T-helper 9 cell (primary cell): ENCODE measurements at regions not wholly inside any gene's neighbourhood (a gene's known extent, or its start where the extent isn't known, plus 50 kb on each side); places are given as distances from the start of the nearest gene placed in this dataset.
"Not testable (repeated sequence)": the region's sequence is repeated elsewhere in the genome, so short reads cannot be mapped to it uniquely, and the experiment has no call there.

ENCODE experiments used
- DNase-seq: peaks from one replicate; pipeline ENCODE4 v3.0.0-alpha.2; 2020

DNA sequence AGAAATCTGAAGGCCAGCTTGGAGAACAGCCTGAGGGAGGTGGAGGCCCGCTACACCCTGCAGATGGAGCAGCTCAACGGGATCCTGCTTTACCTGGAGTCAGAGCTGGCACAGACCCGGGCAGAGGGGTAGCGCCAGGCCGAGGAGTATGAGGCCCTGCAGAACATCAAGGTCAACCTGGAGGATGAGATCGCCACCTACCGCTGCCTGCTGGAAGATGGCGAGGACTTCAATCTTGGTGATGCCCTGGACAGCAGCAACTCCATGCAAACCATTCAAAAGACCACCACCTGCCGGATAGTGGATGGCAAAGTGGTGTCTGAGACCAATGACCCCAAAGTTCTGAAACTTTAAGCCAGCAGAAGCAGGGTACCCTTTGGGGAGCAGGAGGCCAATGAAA lies 318.4 kb downstream of the ZFHX3 start:
- DNase-seq, result not testable (repeated sequence)

DNA sequence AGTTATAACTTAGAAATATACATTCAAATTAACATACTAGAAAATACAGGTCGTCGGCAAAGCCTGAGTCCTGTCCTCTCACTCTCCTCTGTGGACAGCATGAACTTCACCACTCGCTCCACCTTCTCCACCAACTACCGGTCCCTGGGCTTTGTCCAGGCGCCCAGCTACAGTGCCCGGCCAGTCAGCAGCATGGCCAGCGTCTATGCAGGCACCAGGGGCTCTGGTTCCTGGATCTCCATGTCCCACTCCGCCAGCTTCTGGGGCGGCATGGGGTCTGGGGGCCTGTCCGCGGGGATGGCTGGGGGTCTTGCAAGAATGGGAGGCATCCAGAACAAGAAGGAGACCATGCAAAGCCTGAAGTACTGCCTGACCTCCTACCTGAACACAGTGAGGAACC lies 319.4 kb downstream of the ZFHX3 start:
- DNase-seq, result no peak

DNA sequence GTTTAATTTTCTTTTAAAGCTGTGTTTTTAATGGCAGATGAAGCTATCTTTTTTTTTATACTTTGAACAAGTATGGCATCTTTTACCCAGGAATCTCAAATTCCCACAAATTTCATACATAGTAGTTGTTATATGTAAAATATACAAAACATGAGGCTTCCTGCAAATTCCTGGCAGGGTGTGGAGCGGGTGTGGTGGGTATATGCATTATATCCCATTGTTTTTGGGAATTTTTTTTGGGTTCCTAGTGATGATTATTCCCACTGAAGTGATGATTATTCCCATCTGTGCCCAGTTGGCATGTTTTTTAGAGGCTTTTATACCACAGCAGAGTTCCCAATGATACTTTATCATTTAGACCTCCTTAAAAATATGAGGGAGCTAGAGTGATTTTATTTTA lies 320.4 kb downstream of the ZFHX3 start:
- DNase-seq, result no peak

DNA sequence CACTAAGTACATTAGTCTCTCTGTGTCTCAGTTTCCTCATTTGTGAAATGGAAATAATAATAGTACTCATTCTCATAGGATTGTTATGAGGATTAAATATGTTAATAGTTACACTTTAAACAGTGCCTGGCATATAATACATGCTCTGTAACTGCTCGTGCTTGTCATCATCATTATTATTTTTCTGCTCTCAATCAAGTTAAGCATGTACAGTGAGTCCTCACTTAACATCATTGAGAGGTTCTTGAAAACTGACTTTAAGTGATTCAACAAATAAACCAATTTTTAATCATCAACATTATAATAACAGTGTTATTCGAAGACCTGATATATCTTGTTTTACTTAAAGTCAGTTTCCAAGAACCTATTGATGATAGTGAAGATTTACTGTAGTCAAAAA lies 322.3 kb downstream of the ZFHX3 start:
- DNase-seq, result no peak

DNA sequence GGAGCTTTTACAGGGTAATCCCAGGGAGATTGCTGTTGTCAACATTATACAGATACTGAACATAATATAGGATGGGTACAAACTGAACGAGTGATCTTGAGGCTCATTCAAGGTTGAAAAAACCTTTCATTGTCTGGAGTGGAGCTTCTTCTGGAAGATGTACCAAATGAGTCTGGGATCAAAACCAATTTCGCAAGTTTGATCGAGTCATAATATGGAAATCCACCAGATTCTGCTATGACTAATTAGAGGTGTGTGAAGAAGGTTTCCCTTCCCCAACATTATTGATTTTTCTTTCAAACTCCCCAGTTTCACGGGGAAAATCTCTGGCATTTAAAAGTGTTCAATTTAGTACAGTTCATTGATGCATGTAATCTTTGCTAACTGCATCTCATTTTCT lies 324.1 kb downstream of the ZFHX3 start:
- DNase-seq, result no peak

DNA sequence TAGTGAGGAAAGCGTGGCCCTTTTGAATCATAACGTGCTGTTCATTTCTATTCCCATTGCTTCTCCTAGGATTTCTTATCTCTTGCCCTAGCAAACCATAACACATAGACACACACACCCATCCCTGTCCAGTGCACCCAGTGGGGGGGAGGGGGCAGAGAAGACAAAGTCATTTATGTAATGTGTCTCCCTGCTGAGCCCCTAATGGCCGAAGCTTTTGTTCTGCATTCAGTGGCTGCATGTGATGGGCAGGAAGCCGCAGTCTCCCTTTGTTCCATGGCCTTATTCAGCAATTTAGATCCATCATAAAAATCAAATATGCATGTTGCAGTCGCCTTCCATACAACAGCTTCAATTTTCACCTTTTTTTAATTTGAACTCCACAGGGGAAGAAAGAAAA lies 325.4 kb downstream of the ZFHX3 start:
- DNase-seq, result no peak

DNA sequence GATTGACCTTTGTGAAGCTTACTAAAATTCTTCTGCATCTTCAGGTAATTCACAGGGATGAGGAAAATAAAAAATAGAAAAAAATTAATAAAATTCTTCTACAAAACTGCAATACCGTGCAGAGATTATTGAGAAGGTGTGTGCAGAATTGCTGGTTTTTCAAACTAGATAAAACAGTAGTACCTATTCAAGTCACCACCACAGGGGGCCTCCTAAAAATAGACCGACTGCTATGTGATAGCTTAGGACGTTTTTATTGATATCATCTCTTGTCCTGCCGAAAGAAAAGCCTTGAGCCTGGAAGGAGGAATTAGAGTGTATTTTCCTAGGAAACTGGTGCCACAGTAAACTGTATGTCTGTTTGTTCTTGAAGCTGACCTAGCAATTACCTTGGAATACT lies 325.9 kb downstream of the ZFHX3 start:
- DNase-seq, result no peak

DNA sequence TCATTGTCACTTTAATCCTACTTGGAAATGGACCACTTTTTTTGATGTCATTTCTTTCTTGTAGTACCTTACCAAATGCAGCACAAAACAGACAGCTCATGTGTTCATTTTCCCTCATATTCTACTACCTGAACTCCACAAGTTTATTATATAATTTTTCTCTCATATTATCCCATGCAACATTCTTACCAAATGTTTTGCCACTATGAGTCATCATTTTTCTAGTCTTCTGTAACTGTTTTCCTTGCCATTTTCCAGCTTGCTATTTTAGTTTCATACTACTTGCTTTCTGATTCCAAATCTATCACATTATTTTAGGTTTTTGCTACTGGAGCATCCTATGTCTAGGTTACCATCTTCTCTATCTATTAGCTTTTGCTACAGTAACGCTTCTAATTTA lies 332.7 kb downstream of the ZFHX3 start:
- no peak for DNase-seq

DNA sequence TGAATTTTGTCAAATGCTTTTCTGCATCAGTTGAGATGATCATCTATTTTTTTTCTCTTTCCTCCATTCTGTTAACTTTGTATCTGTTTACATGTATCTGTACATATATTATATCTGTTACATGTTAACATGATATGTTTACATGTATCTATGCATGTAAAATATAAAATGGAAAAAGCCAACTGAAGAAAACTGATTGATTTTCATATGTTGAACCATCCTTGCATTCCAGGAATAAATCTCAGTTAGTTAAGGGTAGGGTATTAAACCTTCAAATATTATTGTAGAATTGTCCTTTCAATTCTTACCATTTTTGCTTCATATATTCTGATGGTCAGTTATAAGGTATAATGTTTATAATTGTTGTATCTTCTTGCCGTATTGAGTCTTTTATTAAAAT lies 336.1 kb downstream of the ZFHX3 start:
- DNase-seq, result no peak

DNA sequence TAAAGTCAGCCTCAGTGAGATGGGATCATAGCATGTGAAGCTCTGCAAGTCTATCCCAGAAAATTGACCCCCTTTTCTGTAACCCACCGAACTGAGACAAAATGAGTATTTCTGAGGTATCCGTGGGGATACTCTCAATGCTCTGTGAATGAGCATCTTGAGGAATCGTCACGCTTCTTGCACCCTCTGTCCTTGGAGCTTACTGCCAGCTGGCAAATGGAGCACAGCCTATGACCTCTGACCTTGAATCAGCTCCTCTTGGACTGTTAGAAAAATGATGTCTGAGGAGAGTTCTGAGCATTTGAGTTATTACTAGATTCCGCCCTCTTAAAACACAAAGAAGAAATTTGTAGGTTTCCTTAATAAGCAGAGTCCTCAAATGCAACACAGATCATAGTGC lies 342.1 kb downstream of the ZFHX3 start:
- DNase-seq, result no peak

DNA sequence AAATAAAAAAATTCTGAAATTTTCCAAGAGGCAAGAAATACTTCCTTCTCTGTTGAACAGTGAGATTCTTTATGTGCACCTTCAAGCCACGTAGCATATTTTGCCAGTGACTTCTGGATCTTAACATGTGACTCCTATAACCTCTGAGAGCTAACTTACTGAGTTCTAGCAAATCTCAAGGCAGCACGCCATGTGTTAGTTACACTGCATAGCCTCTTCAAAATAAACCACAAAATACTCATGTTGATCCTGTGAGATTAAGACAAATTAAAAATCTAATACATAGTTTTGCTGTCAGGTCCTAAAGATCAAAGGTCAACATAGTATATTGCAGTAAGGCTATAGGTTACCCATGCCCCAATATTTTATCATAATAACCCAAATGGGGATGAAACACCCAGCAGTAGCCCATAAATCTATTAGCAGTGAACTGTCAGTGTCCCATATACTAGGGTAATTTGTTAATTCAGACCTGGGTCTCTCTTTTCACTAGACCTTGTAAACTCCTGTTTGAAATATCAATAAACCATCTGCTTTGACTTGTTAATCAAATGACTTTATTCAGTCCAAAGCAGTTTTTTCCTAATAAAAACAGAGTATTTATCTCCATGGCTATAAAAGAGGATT lies 343.1 kb downstream of the ZFHX3 start:
- DNase-seq, result no peak

DNA sequence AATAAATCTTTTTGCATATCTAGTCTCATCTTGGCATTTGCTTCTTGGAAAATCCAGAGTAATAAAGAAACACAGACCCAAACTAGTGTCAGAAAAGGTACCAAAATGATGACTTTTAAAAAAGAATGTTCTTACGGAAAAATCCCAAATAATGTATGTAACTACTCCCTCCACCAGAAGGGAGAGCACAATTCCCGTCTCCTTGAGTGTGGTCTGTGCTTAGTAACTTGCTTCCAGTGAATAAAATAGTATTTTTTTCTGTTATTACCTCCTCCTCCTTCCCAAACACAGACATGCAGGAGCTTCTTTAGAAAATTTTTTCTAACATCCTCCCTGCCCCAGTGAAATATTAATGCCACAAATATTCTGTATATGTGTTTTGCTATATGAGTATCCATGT lies 358.1 kb downstream of the ZFHX3 start:
- no peak for DNase-seq

DNA sequence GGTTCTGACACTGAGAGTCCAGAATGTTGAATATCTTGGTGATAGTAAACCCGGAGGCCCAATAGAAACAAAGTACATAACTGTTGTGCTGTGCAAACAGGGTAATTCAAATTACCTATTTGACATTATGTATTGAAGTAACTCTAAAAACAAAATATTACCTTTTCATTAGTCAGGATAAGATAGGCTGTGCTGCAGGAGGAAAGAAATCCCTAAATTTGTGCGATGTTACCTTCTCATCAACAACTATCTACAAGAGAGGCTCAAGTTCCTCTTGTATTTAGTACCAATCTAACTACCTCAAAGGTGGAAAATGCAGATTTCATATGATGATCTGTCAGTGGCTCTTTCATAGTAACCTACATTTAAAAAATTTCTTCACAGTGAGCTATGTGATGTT lies 367.2 kb downstream of the ZFHX3 start:
- no peak for DNase-seq

DNA sequence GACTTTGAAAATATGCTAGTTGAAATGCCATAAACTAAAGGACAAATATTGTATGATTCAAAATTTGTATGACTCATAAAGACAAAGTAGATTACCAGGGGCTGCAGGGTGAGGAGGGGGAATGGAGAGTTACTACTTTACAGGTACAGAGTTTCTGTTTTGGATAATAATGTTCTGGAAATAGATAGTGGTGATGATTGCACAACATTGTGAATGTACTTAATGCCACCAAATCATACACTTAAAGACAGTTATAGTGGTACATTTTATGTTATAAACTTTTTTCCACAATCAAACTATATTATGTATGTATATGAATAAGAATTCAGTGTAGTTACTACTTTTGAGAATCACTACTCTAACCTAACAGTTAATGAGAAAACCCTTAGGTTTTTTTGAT lies 368.1 kb downstream of the ZFHX3 start:
- DNase-seq, result no peak

DNA sequence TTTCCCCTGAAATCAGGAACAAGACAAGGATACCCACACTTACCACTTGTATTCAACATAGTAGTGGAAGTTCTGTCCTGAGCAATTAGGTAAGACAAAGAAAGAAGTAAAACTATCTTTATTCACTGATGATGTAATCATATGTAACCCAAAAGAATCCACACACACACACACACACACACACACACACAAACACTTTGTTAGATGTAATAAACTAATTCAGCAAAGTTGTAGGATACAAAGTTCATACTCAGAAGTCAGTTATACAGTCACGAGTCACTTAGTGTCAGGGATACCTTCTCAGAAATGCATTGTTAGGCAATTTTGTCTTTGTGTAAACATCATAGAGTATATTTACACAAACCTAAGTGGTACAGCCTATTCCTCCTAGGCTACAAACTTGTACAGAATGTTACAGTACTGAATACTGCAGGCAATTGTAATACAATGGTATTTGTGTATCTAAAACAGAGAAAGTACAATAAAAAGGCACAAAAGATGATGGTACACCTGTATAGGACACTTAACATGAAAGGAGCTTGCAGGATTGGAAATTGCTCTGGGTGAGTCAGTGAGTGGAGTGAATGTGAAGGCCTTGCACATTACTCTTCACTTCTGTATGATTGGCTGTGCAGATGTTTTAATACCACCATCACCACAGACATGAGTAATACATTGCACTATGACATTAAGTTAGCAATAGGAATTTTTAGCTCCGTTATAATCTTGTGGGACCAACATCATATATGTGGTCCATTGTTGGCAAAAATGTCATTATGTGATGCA lies 370.1 kb downstream of the ZFHX3 start:
- DNase-seq, result no peak

DNA sequence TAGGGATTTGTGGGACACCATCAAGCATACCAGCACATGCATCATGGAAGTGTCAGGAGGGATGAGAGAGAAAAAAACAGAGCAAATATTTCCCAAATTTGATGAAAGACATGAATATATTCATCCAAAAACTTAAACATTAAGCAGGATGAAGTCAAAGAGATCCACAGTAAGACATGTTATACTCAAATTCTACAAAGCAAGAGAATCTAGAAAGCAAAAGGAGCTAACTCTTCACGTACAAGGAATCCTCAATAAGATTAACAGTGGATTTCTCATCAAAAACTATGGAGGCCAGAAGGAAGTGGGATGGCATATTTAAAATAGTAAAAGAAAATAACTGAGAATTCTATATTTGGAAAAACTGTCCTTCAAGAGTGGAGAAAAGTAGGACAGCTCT lies 374.8 kb downstream of the ZFHX3 start:
- no peak for DNase-seq

DNA sequence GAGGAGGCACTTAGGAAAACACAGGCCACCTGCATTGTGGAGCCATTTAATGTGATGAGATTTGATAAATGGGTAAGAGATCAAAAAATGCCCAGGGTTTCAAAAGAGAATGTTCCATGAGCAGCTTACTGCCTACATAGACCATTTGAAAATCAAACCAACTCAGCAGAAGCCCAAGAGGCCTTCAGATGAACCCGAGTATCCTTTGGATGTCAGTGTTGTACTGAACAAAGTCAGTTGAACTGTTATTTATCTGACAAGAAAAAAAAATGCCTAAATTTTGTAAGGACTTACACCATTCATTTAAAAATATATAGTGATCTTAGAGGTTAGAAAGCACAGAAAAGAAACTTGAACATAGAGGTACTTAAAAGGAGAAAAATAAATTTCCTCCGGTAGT lies 381.7 kb downstream of the ZFHX3 start:
- no peak for DNase-seq

DNA sequence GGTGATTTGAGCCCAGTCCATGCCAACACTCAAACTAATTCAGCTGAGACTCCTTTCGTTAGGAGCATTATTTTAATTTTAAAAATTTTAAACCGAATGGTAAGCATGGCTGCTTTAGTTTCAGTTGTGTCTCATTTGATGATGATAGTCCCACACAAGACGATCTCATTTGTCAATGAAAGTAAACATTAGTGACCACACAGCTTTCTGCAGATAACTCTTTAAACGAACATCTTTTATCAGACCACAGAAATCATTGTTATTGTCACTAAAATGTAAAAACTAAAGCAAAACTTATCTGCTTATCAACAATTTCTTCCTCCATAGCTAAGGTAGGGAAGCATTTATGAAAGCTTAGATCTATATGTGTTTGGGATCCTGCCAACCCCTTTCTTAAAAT lies 382.2 kb downstream of the ZFHX3 start:
- no peak for DNase-seq

DNA sequence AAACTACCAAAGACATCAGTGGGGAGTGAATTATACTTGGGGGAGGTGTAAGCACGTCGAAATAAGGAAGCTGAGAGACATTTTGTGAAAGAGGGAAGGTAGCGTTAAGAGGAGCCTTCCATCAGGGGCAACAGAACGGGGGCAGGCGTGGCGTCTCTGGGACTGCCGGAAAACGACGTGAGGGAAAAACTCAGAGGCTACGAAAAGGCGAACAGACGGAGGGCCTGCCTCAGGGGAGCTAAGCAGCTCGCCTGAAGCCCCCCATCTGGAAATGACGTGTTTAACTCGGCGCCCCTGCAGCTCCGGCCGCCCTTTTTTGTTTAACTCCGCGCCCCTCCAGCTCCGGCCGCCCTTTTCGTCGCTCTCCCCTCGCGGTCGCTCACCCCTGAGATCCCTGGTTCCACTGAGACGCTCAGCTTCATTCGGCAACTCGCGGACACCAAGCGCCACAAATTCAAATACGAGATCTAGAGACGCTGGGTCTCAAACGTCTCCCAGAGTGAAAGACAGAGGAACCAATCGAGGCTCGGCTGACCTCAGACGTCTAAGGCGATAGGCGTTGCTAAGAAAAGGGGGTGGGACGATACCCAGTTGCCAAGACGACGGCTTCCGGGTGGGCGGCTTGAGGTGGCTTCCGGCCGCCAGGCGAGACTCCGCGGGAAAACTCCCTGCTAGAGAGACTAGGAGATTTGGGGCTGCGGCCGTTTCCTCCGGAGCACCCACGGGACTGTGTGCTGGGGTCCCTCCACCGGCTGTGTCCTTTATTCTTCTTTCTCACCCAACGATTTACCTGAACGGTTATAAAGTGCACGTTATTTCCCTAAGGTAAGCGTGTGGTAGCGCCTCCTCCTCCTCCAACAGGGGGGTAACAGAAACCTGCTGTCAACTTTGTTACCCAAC lies 383.2 kb downstream of the ZFHX3 start:
- DNase-seq, result peak; percentile 88

DNA sequence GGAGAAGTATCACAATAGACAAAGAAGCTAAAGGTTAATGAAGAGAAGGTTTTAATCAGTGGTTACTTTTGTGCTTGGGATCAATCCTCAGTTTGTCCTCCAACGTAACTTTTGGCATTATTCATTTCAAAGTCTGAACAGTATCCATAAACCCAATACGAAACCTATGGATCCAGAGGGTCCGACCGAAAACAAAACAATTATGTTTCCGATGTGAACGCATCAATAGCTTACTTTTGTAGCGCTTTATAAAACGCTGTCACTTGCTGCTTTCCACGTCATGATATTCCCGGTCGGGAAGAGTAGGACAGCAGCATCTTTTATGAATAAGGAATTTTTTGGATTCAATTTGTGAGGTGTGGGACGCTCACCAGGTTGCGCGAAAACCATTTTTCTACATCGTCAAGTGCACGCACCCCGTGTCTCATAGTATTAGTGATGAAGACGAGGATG lies 383.8 kb downstream of the ZFHX3 start:
- no peak for DNase-seq

DNA sequence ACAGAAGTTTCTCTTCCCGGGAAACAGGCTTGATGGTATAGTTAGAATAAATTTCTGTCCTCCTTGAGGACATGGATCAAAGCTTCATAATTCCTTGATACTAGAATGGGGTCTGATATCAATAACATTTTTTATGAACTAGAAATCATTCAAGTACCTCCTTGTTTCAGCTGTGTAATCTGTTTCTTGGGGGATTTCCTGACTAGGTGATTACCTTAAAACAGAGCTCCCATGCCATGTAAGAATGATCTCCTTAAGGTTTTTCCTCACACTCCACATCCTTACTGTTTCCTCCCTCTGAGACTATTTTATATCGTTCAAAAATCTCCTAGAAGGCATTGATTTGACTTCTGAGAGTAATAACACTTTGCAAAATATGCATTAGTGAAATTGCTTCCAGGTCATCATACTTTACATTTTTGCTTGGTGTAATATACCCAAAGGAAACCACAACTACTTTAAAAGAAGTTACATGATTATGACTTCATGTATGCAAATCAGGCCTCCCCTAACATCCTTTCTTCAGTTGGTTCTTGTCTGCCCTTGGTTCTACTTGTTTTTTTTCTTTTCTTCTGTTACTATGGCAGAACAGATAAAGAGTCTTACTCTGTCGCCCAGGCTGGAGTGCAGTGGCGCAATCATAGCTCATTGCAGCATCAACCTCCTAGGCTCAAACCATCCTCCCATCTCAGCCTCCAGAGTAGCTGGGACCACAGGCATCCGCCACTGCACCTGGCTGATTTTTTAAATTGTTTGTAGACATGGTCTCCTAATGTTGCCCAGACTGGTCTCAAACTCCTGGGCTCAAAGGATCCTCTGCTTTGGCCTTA lies 388.8 kb downstream of the ZFHX3 start:
- no peak for DNase-seq

DNA sequence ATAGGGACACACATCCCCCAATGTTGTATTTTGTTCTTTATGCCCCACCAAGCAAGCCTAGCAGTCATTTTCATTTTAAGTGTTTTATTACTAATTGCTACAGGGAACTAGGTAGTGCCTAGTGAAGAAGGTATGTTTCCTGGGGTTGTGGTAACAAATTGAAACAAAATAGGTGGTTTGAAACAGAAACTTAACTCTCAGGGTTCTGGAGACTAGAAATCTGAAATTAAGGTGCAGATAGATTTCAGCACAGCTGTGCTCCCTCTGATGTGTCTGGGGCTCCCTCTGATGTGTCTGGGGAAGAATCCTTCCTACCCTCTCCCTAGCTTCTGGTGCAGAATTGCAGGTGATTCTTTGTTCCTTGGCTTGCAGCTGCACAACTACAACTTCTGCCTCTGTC lies 390.1 kb downstream of the ZFHX3 start:
- no peak for DNase-seq

DNA sequence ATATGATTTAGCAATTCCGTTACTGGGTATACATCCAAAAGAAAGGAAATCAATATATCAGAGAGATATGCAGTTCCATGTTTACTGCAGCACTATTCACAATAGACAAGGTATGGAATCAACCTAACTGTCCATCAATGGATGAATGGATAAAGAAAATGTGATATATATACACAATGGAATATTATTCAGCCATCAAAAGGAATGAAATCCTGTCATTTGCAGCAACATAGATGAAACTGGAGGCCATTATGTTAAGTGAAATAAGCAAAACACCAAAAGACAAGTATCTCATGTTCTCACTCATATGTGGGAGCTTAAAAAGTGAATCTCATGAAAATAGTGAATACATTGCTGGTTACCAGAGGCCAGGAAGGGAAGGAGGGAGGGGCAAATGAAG lies 390.8 kb downstream of the ZFHX3 start:
- DNase-seq, result no peak
